ENCODE measurements at regions not wholly inside any gene's neighbourhood (a gene's known extent, or its start where the extent isn't known, plus 50 kb on each side); places are given as distances from the start of the nearest gene placed in this dataset.
A peak's percentile ranks its signal among the peaks of the same experiment; 100 is the strongest.

- intact Hi-C loops (cut with micrococcal nuclease; ENCODE audit: unreplicated experiment) = no loop called here
- no peak overlapping the region for H3K4me3 ChIP-seq (ENCODE audit: low read depth, low read length, poor library complexity, severe bottlenecking)
- H3K9me3 ChIP-seq (ENCODE audit: low read depth, low read length, poor library complexity, severe bottlenecking) = no peaks in the 10 kb centered on the region
- DNase-seq (ENCODE audit: low spot score) = no peak
- no peaks in the 10 kb centered on the region for H3K4me1 ChIP-seq (ENCODE audit: insufficient read depth, low read length, poor library complexity, severe bottlenecking)
- no peaks in the 10 kb centered on the region for H3K27me3 ChIP-seq (replicated peaks; ENCODE audit: insufficient read depth, low read depth, low read length, poor library complexity)
- ChIA-PET POLR2A (ENCODE audit: low non-redundant PET) (no interaction called here), CTCF (no interaction called here)
- no TSS peak for BruUV-seq (replicated peaks)
- H3K36me3 ChIP-seq (ENCODE audit: insufficient read depth, low read length, poor library complexity, severe bottlenecking) = no peaks in the 10 kb centered on the region
- TF ChIP-seq CTCF (conservative IDR thresholded peaks at IDR 0.05; ENCODE audit: low read depth, low read length) = no peak
- TF ChIP-seq EZH2 (IDR thresholded peaks at IDR 0.05; ENCODE audit: borderline replicate concordance, low read depth, low read length, poor library complexity, severe bottlenecking) = no peak
- H3K27ac ChIP-seq (ENCODE audit: low read depth, low read length, poor library complexity, severe bottlenecking) = no peak overlapping the region
These were observed 229.0 kb upstream of the GLRA2 start for GRCh38 chrX:14300376-14300775.

- TF ChIP-seq EZH2 (IDR thresholded peaks at IDR 0.05; ENCODE audit: borderline replicate concordance, low read depth, low read length, poor library complexity, severe bottlenecking) (no peak), CTCF (conservative IDR thresholded peaks at IDR 0.05; ENCODE audit: low read depth, low read length) (no peak)
- intact Hi-C loops (cut with micrococcal nuclease; ENCODE audit: unreplicated experiment) = no loop called here
- Histone ChIP-seq H3K36me3 (ENCODE audit: insufficient read depth, low read length, poor library complexity, severe bottlenecking) (no peaks in the 10 kb centered on the region), H3K9me3 (ENCODE audit: low read depth, low read length, poor library complexity, severe bottlenecking) (no peaks in the 10 kb centered on the region), H3K4me1 (ENCODE audit: insufficient read depth, low read length, poor library complexity, severe bottlenecking) (no peaks in the 10 kb centered on the region), H3K4me3 (ENCODE audit: low read depth, low read length, poor library complexity, severe bottlenecking) (no peak overlapping the region), H3K27ac (ENCODE audit: low read depth, low read length, poor library complexity, severe bottlenecking) (no peak overlapping the region), H3K27me3 (replicated peaks; ENCODE audit: insufficient read depth, low read depth, low read length, poor library complexity) (no peaks in the 10 kb centered on the region)
- ChIA-PET CTCF (no interaction called here), POLR2A (ENCODE audit: low non-redundant PET) (no interaction called here)
- DNase-seq (ENCODE audit: low spot score) = no peak
- no TSS peak for BruUV-seq (replicated peaks)
These were observed 233.9 kb upstream of the GLRA2 start for GRCh38 chrX:14295426-14295825.

GRCh38 chrX:14291666-14292500, 237.5 kb upstream of the GLRA2 start:
- Histone ChIP-seq H3K27ac (ENCODE audit: low read depth, low read length, poor library complexity, severe bottlenecking) (no peak overlapping the region), H3K4me3 (ENCODE audit: low read depth, low read length, poor library complexity, severe bottlenecking) (no peak overlapping the region), H3K27me3 (replicated peaks; ENCODE audit: insufficient read depth, low read depth, low read length, poor library complexity) (no peaks in the 10 kb centered on the region), H3K4me1 (ENCODE audit: insufficient read depth, low read length, poor library complexity, severe bottlenecking) (no peaks in the 10 kb centered on the region), H3K36me3 (ENCODE audit: insufficient read depth, low read length, poor library complexity, severe bottlenecking) (no peaks in the 10 kb centered on the region), H3K9me3 (ENCODE audit: low read depth, low read length, poor library complexity, severe bottlenecking) (no peaks in the 10 kb centered on the region)
- ChIA-PET CTCF (no interaction called here), POLR2A (ENCODE audit: low non-redundant PET) (no interaction called here)
- DNase-seq (ENCODE audit: low spot score) = peak; percentile 6
- no TSS peak for BruUV-seq (replicated peaks)
- TF ChIP-seq EZH2 (IDR thresholded peaks at IDR 0.05; ENCODE audit: borderline replicate concordance, low read depth, low read length, poor library complexity, severe bottlenecking) (no peak), CTCF (conservative IDR thresholded peaks at IDR 0.05; ENCODE audit: low read depth, low read length) (no peak)
- intact Hi-C loops (cut with micrococcal nuclease; ENCODE audit: unreplicated experiment) = no loop called here

All from A673 (cell line).